ENCODE measurements at regions not wholly inside any gene's neighbourhood (a gene's known extent, or its start where the extent isn't known, plus 50 kb on each side); places are given as distances from the start of the nearest gene placed in this dataset.
"Not testable (repeated sequence)": the region's sequence is repeated elsewhere in the genome, so short reads cannot be mapped to it uniquely, and the experiment has no call there.

DNA sequence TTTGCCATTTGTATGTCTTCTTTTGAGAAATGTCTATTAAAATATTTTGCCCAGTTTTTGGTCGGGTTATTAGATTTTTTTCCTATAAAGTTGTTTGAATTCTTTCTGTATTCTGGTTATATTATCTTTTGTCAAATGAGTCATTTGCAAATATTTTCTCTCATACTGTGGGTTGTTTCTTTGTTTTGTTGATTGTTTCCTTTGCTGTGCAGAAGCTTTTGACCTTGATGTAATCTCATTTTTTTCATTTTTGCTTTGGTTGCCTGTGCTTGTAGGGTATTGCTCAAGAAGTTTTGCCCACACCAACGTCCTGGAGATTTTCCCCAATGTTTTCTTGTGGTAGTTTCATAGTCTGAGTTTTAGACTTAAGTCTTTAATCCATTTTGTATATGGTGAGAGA is 245.7 kb downstream of the ADCYAP1 start:
- DNase-seq = no peak

DNA sequence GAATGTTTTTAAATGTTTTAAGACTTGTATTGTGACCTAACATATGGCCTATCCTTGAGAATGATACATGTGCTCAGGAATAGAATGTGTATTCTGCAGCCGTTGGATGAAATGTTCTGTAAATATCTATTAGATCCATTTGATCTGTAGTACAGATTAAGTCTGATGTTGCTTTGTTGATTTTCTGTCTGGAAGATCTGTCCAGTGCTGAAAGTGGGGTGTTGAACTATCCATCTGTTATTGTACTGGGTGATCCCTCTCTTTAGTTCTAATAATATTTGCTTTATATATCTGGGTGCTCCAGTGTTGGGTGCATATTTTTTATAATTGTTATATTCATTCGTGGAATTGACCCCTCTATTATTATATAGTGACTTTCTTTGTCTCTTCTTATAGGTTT is 248.3 kb downstream of the ADCYAP1 start:
- not testable (repeated sequence) for DNase-seq

DNA sequence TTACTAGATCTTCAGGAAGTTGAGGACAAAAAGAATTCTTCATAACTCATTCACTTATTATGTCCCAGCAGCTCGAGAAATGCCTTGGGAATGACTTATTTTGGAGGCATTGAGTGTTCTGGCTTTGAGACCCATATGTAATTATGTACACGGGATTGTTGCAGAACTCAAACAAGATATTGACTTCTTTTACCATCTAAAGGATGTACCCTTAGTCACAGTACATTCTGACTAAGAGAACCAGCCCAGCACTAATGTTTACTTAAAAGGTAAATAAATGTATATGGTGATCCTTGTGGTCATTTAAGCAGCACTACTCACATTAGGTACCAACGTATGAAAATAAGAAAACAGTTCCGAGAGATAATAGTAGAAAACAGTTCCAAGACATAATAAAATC is 268.9 kb downstream of the ADCYAP1 start:
- DNase-seq = no peak

- no peak for DNase-seq
Measured at GRCh38 chr18:1177232-1177631, 272.6 kb downstream of the ADCYAP1 start.

DNA sequence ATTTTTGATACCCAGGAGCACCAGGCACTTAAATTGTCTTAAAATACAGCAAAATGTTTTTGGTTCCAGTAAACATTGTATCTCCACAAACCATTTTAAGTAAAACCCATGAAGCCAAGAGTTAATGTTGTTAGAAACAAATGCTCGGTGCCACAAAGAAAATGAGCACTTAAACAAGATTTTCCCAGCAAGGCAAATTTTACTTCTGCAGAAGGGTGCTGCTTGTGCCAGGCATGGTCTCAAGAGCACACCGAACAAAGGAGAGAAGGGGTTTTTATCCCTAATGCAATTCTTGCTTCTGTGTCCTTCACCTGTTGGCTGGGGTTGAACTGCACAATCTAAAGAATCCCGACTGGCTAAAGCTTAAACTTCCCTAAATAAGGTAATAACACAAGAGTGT is 286.7 kb downstream of the ADCYAP1 start:
- no peak for DNase-seq

- DNase-seq = no peak
Measured at GRCh38 chr18:1213126-1213525, 308.5 kb downstream of the ADCYAP1 start.

DNA sequence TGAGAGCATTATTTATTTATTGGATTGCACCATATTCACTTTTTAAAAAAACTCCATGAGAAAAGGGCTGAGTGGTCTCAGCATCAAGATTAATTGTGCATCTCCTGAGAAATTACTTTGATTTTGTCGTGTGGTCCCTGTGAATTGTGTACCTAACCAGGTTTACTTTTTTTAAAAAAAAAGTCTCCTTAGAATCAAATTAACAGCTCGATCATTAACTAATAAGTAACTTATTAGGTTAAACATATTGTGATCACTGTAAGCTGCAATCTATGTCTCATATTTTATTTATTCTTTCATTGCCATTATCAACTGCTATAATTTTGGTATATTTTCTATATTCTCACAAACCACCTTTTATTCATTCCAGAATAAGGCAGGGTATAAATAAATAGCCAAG is 318.2 kb downstream of the ADCYAP1 start:
- DNase-seq = no peak

DNA sequence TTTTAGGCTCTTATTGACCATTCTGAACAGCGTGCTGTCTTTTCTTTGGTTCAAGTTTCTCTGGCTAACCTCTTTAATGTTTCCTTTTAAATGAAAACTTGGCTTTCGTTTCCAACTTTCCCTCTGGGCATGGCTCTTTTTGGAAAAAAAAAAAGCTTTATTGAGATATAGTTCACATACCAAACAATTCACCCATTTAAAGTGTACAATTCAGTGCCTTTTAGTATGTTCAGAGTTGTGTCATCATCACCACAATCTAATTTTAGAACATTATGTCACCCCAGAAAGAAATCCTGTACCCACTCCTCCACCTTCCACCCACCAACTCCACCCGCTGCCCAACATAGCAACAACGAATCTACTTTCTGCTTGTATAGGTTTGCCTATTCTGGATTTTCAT is 322.4 kb downstream of the ADCYAP1 start:
- no peak for DNase-seq

- DNase-seq = no peak
Measured at GRCh38 chr18:1229634-1230033, 325.0 kb downstream of the ADCYAP1 start.

DNA sequence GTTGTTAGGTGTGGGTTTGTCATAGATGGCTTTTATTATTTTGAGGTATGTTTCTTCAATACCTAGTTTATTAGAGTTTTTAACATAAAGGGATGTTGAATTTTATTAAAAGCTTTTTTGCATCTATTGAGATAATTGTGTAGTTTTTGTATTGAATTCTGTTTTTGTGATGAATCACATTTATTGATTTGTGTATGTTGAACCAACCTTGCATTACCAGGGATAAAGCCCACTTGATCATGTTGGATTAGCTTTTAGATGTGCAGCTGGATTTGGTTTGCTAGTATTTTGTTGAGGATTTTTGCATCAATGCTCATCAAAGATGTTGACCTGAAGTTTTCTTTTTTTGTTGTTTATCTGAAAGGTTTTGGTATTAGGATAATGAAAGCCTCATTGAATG is 328.2 kb downstream of the ADCYAP1 start:
- DNase-seq = no peak

- DNase-seq = no peak
Measured at GRCh38 chr18:1240701-1241100, 336.0 kb downstream of the ADCYAP1 start.

- DNase-seq = no peak
Measured at GRCh38 chr18:1244397-1245122, 339.9 kb downstream of the ADCYAP1 start.

DNA sequence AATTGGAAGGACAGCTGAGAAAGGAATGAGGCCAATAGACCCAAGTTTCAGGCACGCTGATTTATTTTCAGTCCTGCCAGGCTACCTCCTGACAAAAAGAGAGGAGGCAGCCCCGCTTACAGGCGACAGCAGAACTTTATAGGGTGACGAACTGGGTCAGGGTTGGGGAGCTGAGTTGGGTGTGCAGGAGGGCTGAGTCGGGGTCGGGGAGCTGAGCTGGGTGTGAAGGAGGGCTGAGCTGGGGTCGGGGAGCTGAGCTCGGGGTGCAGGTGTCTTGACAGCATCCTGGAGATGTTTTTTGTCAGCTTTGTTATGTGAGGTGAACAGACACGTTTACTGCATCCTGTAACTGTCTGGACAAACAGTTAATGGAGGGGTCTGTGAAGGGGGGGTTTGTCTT is 342.2 kb downstream of the ADCYAP1 start:
- DNase-seq = no peak

DNA sequence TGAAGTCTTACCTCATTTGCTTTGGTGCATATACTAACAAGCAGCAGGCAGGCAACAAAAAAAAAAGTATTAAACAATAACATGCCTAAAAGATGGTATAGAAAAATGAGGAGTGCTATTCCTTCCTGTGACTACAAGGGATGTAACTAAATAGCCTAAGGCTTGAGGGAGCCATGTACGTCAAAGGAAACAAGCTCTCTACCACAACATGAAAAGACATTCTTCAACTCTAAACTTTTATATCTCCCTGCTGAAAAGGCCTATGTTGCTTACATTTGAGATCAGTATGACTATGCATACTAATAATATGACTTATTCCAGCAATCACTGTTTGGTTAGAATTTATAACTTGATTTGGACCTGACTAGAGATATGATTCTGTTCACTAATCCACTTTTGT is 347.9 kb downstream of the ADCYAP1 start:
- no peak for DNase-seq

- DNase-seq = no peak
Measured at GRCh38 chr18:1252936-1253335, 348.3 kb downstream of the ADCYAP1 start.

DNA sequence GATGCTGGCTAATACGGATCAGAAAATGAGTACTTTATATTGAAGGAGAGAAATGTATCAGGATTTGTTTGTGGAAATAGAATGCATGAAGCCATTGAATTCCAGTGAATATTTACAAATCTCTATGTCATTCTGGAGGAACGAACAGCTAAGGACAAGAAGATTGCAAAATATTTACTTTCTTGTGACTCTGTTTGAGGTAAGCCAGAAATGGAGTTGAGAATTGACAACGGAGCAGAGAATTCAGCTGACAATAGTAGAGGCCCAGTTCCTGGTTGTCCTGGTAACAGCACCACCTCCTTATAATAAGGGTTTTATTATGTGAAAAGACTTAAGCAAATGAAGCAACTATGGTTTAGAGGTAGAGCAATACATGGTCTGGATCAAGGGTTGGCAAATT is 349.2 kb downstream of the ADCYAP1 start:
- no peak for DNase-seq

DNA sequence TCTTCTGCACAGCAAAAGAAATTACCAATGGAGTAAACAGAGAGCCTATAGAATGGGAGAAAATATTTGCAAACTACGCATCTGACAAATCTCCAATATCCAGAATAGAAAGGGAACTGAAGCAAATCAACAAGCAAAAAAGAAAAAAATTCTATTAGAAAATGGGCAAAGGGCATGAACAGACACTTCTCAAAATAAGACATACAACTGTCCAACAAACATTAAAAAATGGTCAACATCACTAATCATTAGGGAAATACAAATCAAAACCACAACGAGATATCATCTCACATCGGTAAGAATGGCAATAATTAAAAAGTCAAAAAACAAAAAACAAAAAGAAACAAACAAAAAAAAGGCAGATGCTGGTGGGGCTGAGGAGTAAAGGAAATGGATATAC is 356.4 kb downstream of the ADCYAP1 start:
- no peak for DNase-seq

DNA sequence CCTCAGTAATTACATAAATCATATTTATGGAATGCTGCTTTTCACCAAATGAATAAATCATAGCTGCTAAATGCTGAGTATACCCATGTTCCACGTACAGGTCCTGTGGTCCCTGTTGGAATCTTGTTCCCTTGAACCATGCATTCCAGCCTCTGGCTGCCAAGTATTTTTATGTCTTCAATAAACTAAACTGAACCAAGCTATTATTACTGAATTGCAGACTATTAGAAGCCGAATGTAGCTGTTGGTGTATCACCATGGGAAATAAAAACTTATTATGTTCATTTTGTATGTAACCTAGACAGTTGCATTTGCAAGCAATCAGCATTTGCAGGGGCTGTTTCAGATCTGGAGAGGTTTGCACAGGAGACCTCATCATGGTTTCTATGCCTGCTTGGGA is 362.4 kb downstream of the ADCYAP1 start:
- DNase-seq = no peak

- no peak for DNase-seq
Measured at GRCh38 chr18:1270081-1270480, 365.4 kb downstream of the ADCYAP1 start.

DNA sequence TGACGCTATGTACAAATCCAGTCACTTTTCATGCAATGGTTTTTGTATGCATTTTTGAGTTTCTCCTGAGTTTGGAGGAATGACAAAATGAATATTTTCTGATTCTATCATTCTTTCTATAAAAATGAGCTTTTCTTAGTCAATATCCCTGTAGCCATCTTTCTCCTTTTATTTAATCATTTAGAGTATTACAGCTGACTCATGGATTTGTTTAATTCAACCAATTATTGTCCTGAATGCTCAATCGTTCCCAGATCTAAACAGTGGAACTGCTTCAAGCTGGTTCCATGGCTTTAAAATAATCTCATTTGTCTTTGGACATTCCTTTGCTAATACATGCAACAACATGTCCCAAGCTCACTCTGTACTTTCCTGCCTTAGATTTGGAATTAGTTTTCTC is 368.8 kb downstream of the ADCYAP1 start:
- no peak for DNase-seq

DNA sequence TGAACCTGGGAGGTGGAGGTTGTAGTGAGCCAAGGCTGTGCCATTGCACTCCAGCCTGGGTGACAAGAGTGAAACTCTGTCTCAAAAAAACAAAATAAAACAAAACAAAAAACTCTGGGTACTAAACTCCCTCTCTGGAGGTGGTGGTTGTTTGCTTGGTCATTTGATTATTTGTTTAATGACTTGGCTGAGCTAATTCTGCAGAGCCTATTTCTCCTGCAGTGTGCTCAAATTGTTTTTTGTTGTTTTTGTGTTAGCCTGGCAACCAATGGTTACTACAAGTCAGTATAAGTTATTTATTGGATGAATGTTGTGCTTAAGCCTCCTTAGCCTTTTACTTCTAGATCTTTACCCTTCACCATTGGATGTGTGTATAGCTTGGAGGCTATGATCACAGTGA is 387.5 kb downstream of the ADCYAP1 start:
- no peak for DNase-seq

- no peak for DNase-seq
Measured at GRCh38 chr18:1294229-1294628, 389.6 kb downstream of the ADCYAP1 start.

GRCh38 chr18:1296237-1296636 is 391.6 kb downstream of the ADCYAP1 start:
- no peak for DNase-seq

GRCh38 chr18:1302861-1303260 is 398.2 kb downstream of the ADCYAP1 start:
- no peak for DNase-seq

- no peak for DNase-seq
Measured at GRCh38 chr18:1304392-1304992, 399.8 kb downstream of the ADCYAP1 start.

Measured in fibroblast of skin of right biceps (primary cell).